B cell (primary cell): ENCODE measurements at regions not wholly inside any gene's neighbourhood (a gene's known extent, or its start where the extent isn't known, plus 50 kb on each side); places are given as distances from the start of the nearest gene placed in this dataset.

Experiments used
- ATAC-seq: fragments of 200-7000 bp; cut with Tn5 transposase; one replicate; pipeline ENCODE4 v1.10.0; 2021; ENCODE audit warnings: low read depth, mild to moderate bottlenecking, moderate number of reproducible peaks, moderate library complexity
- CTCF ChIA-PET: fragments of 350-600 bp; sonication (Branson Sonifier 250); formaldehyde crosslinking; loops from one replicate; lab custom pipeline; 2021; ENCODE audit warnings: antibody characterized with exemption, inconsistent platforms; lab: Charles Lee
- POLR2A ChIA-PET: fragments of 350-600 bp; sonication (Branson Sonifier 250); formaldehyde crosslinking; loops from one replicate; lab custom pipeline; 2021; ENCODE audit warnings: antibody characterized with exemption; lab: Charles Lee
- DNase-seq: peaks from one replicate; pipeline ENCODE4 v3.0.0; 2013
- H2AFZ ChIP-seq: 2 replicates; pipeline ENCODE4 v1.6.1; 2012; ENCODE audit warnings: mild to moderate bottlenecking, low read depth, low read length; ENCODE audit not compliant: insufficient read depth, poor library complexity, severe bottlenecking
- H3K27ac ChIP-seq, 2 donors: 1 replicate in 1 of 2; 2 replicates in 1 of 2; pipeline ENCODE4 v1.5.1; 2012 to 2013; ENCODE audit warnings: low read length in 2 of 2, mild to moderate bottlenecking in 2 of 2, moderate library complexity in 1 of 2
- H3K27me3 ChIP-seq, 4 experiments: fragments of 200-600 bp in 1 of 4; sonication (generic) in 1 of 4; replicated peaks in 1 of 4; 1 replicate in 2 of 4; 2 replicates in 2 of 4; pipeline versions ENCODE4 v1.6.1 to v1.7.0; 2013 to 2016; ENCODE audit warnings: low read length in 3 of 4, mild to moderate bottlenecking in 2 of 4, mixed read lengths in 1 of 4, moderate library complexity in 1 of 4; ENCODE audit not compliant: insufficient read depth in 4 of 4, control insufficient read depth in 3 of 4; ENCODE audit errors: control extremely low read depth in 1 of 4
- H3K36me3 ChIP-seq, 2 experiments: replicated peaks in 1 of 2; 1 replicate in 1 of 2; 2 replicates in 1 of 2; pipeline versions ENCODE4 v1.6.1 to v1.7.1; 2013; ENCODE audit warnings: low read length in 1 of 2; ENCODE audit not compliant: insufficient read depth in 2 of 2, control insufficient read depth in 1 of 2; ENCODE audit errors: control extremely low read depth in 1 of 2, extremely low read depth in 1 of 2
- H3K4me1 ChIP-seq, 2 donors: fragments of 200-600 bp in 1 of 2; sonication (generic) in 1 of 2; 1 replicate in 1 of 2; 2 replicates in 1 of 2; pipeline versions ENCODE4 v1.5.1 to v1.6.1; 2013 to 2017; ENCODE audit warnings: low read length in 2 of 2; ENCODE audit not compliant: control insufficient read depth in 2 of 2, insufficient read depth in 2 of 2
- H3K4me2 ChIP-seq: replicated peaks from 2 replicates; pipeline ENCODE3; 2012; ENCODE audit warnings: mild to moderate bottlenecking, low read depth, low read length; ENCODE audit not compliant: poor library complexity, severe bottlenecking
- H3K4me3 ChIP-seq, 5 experiments: fragments of 200-600 bp in 1 of 5; sonication (generic) in 1 of 5; 1 replicate in 3 of 5; 2 replicates in 2 of 5; pipeline versions ENCODE4 v1.5.1 to v1.7.0; 2011 to 2016; ENCODE audit warnings: low read length in 4 of 5, mild to moderate bottlenecking in 4 of 5, low read depth in 2 of 5, control low read depth in 1 of 5, moderate library complexity in 1 of 5; ENCODE audit not compliant: insufficient read depth in 1 of 5; ENCODE audit errors: control extremely low read depth in 1 of 5, extremely low read depth in 1 of 5
- H3K79me2 ChIP-seq: fragments of 200-600 bp; sonication (generic); one replicate; pipeline ENCODE4 v1.6.0; 2016; ENCODE audit warnings: low read length; ENCODE audit not compliant: control insufficient read depth, insufficient read depth
- H3K9ac ChIP-seq: fragments of 200-600 bp; sonication (generic); 2 replicates; pipeline ENCODE4 v1.6.1; 2017; ENCODE audit warnings: mild to moderate bottlenecking, low read length, moderate library complexity
- H3K9me3 ChIP-seq, 3 donors: one replicate each; pipeline versions ENCODE4 v1.6.1 to v1.7.1; 2013; ENCODE audit warnings: low read length in 2 of 3; ENCODE audit not compliant: control insufficient read depth in 2 of 3, insufficient read depth in 1 of 3; ENCODE audit errors: control extremely low read depth in 1 of 3
- H4K20me1 ChIP-seq: 2 replicates; pipeline ENCODE4 v1.6.0; 2012; ENCODE audit warnings: mild to moderate bottlenecking, low read length; ENCODE audit not compliant: insufficient read depth, control insufficient read depth, poor library complexity, severe bottlenecking
- H3K27ac Mint-ChIP-seq: one replicate; pipeline ENCODE4 v1.8.0; 2021; ENCODE audit warnings: mixed read lengths
- H3K27me3 Mint-ChIP-seq: one replicate; pipeline ENCODE4 v1.8.0; 2021; ENCODE audit warnings: mixed read lengths
- H3K4me1 Mint-ChIP-seq: one replicate; pipeline ENCODE4 v1.8.0; 2021; ENCODE audit warnings: mixed read lengths
- H3K4me3 Mint-ChIP-seq: one replicate; pipeline ENCODE4 v1.8.0; 2021; ENCODE audit warnings: mixed read lengths
- H3K9me3 Mint-ChIP-seq: one replicate; pipeline ENCODE4 v1.8.0; 2022; ENCODE audit warnings: mixed read lengths; ENCODE audit not compliant: insufficient read depth
- CTCF ChIP-seq: fragments of 200-600 bp; IDR thresholded peaks from one replicate; pipeline ENCODE4 v1.8.0; 2022; ENCODE audit warnings: antibody characterized with exemption, mild to moderate bottlenecking
- EZH2 ChIP-seq: IDR thresholded peaks from 2 replicates; pipeline ENCODE4 v1.6.1; 2012; ENCODE audit warnings: borderline replicate concordance, low read depth, mild to moderate bottlenecking, moderate library complexity, low read length; ENCODE audit not compliant: insufficient read depth, poor library complexity, severe bottlenecking
- WGBS: methylation state at CpG from one replicate; pipeline ENCODE4 v1.1.5; 2013; ENCODE audit warnings: missing lambda C conversion rate; ENCODE audit not compliant: insufficient coverage; 5-methylcytosine and 5-hydroxymethylcytosine counted together
- intact Hi-C: fragments of 100-400 bp; cut with micrococcal nuclease; formaldehyde crosslinking; loops from one replicate; pipeline ENCODE4 v1.10.0; 2022

GRCh38 chr14:45715946-45716345, 462.9 kb upstream of the MIS18BP1 start:
- H3K9ac ChIP-seq: no peak overlapping the region
- no peak overlapping the region for H3K4me2 ChIP-seq
- H3K4me1 ChIP-seq: no peaks in the 10 kb centered on the region
- H3K9me3 ChIP-seq: peaks cover 0 to 4% (median 3%) of the 10 kb centered on the region in 3 donors
- Mint-ChIP-seq H3K4me1 (no peaks in the 10 kb centered on the region), H3K27me3 (no peaks in the 10 kb centered on the region), H3K27ac (no peak overlapping the region), H3K4me3 (no peak overlapping the region), H3K9me3 (peaks cover 4% of the 10 kb centered on the region)
- CTCF ChIA-PET: no interaction called here
- POLR2A ChIA-PET: no interaction called here
- ATAC-seq (no peak), DNase-seq (no peak)
- H3K79me2 ChIP-seq: no peaks in the 10 kb centered on the region
- H3K27me3 ChIP-seq: no peaks in the 10 kb centered on the region
- H3K36me3 ChIP-seq: no peaks in the 10 kb centered on the region
- no CpG with 5 or more reads among the region's 1 CpG for WGBS
- H3K4me3 ChIP-seq: no peak overlapping the region
- no peak overlapping the region for H3K27ac ChIP-seq
- no peak overlapping the region for H2AFZ ChIP-seq
- H4K20me1 ChIP-seq: no peaks in the 10 kb centered on the region
- intact Hi-C loops: no loop called here
- TF ChIP-seq CTCF: no peak
- TF ChIP-seq EZH2: no peak

- Histone ChIP-seq H3K4me1 (no peaks in the 10 kb centered on the region), H2AFZ (no peak overlapping the region), H3K36me3 (no peaks in the 10 kb centered on the region), H3K9ac (no peak overlapping the region), H4K20me1 (no peaks in the 10 kb centered on the region), H3K4me3 (no peak overlapping the region), H3K4me2 (no peak overlapping the region), H3K79me2 (no peaks in the 10 kb centered on the region), H3K27ac (no peak overlapping the region), H3K9me3 (peaks cover 0 to 3% (median 2%) of the 10 kb centered on the region in 3 donors), H3K27me3 (no peaks in the 10 kb centered on the region)
- no peak overlapping the region for H3K27ac Mint-ChIP-seq
- no peaks in the 10 kb centered on the region for H3K27me3 Mint-ChIP-seq
- H3K9me3 Mint-ChIP-seq: peaks cover 8% of the 10 kb centered on the region
- ChIA-PET CTCF (no interaction called here), POLR2A (no interaction called here)
- no peak for DNase-seq
- no peak for TF ChIP-seq CTCF
- TF ChIP-seq EZH2: no peak
- intact Hi-C loops: no loop called here
- H3K4me1 Mint-ChIP-seq: no peaks in the 10 kb centered on the region
- no peak for ATAC-seq
- no peak overlapping the region for H3K4me3 Mint-ChIP-seq
- 100% methylated on average over 3 of the region's 4 CpGs for WGBS
These were observed 456.5 kb upstream of the MIS18BP1 start for GRCh38 chr14:45709541-45709940.
